Right forelimb (tissue), 1 donor: ENCODE measurements at regions not wholly inside any gene's neighbourhood (a gene's known extent, or its start where the extent isn't known, plus 50 kb on each side); places are given as distances from the start of the nearest gene placed in this dataset.
"Not testable (repeated sequence)": the region's sequence is repeated elsewhere in the genome, so short reads cannot be mapped to it uniquely, and the experiment has no call there.

ENCODE experiments used
- DNase-seq: peaks from one replicate; pipeline ENCODE4 v3.0.0-alpha.2; 2018

DNA sequence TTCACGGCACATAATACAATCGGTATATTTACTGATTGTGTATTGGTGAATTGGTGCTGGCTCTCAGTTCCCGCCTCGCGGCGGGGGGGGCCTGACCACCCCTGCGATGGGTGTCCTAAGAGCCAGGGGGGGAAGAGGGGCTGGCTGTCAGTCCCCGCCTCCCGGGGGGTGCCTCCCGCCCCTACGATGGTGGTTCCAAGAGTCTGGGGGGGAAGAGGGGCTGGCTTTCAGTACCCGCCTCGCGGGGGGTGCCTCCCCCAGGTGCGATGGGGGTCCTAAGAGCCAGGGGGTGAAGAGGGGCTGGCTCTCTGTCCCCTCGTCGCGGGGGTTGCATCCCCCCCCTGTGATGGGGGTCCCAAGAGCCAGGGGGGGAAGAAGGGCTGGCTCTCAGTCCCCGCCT is 2321.8 kb upstream of the PCDH20 start:
- no peak for DNase-seq

DNA sequence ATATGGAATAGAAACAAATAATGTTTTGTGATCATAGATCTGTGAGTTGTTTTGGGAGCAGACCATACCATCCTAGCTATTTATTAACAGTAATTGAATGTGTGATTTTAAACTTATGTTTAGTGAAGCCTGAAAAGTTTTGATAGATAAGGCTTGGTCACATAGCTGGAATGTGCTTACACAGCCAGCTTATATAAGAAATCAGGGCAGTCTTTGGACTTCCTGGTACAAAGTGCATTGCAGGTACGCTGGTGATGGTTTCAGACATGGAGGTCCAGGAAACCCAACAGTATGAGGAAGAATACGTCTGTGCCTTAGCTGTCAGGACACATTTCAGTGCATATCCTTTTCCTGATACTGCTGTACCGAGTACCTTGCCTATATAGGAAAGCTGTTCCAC is 2316.2 kb upstream of the PCDH20 start:
- no peak for DNase-seq

DNA sequence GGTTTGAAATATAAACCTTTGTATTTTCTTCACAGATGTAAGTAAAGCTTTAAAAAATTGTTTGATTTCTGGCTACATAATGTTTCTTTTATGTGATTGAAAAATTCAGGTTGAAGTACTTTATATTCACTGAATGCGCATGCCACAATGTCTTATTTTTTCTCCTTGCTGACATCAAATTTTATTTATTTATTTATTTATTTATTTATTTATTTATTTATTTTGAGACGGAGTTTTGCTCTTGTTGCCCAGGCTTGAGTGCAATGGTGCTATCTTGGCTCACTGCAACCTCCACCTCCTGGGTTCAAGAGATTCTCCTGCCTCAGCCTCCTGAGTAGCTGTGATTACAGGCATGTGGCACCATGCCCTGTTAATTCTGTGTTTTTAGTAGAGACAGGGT is 2296.5 kb upstream of the PCDH20 start:
- not testable (repeated sequence) for DNase-seq

DNA sequence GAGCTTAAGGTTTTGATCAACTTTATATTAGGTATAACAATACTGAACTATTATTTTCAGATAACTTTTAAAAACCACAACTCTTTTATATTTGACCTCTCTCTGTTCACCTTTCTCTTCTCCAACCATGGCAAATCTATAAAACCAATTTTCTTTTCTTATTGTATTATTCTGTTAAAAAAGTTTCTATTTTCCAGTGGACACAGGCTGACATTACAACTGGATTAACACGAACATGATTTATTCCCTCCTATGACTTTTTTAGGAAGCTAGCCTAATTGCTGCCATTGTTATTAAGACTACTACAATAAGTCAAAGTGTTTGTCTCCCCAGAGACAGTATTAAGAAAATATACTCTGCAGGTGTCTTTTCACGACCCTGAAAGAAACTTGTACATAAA is 2291.1 kb upstream of the PCDH20 start:
- DNase-seq, result no peak

DNA sequence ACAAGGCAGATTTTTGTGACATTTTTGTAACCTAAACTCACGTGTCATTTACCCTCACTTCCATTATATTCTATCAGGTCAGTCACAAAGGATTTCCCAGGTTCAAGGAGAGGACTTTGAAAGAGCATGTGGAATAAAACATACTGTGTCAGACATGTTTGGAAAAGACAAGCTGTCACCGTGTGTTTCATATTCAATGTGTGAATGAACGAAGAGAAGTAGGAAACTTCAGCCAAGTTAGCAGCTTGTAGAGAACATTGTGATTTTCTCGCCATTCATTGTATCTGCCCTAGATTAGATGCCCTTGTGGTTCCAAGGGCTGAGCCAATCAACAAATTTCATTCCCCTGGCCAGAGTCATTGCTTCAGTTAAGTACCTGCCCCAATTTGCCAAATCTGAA is 2288.9 kb upstream of the PCDH20 start:
- no peak for DNase-seq

DNA sequence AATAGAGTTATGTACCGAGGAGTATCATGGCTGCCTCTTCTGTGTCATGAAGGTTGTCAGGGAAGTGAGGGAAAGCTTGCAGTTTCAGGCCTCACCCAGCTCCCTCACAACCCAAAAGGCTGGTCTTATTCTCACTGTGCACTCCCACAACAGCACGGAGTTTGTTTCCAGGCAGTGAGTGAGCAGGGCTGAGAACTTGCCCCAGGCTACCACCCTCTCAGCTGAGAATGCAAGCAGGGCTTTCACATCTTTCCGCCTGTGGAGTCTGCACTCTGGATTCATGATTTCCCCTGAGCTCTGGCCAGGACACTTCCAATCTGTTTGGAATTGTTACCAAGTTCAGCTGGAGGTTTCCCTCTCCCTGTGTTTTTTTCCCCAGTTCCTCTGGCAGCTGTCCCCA is 2284.7 kb upstream of the PCDH20 start:
- DNase-seq, result no peak

DNA sequence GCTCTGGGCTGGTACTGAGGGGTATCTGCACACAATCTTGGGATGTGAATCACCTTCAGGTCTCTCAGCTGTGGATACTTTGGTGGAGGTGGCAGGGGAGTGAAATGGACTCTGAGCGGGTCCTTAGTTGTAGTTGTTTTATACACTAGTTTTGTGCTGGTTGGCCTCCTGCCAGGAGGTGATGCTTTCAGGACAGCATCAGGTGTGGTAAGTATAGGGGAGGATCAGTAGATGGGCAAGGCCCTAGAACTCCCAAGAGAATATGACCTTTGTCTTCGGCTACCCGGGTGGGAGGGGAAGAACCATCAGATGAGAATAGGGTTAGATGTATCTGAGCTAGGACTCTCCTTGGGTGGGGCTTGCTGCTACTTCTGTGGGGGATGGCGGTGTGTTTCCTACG is 2284.3 kb upstream of the PCDH20 start:
- DNase-seq, result no peak

DNA sequence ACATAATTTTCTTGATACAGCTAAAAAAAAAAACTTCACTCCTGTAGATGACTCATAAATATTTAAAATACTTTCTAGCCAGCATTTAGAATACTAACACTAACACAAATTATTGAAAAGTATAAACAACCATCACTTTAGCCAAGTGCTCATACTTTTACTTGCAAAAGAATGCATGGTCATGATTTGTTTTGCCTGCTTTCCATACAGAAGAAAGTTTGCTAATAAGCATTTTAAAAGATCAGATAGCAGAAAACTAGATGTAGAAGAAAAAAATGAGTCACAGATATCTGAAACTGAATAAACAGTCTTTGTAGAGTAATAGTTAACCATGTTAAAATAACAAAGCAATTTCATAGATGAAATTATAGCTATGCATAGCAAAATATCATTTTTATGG is 2280.4 kb upstream of the PCDH20 start:
- DNase-seq, result no peak

DNA sequence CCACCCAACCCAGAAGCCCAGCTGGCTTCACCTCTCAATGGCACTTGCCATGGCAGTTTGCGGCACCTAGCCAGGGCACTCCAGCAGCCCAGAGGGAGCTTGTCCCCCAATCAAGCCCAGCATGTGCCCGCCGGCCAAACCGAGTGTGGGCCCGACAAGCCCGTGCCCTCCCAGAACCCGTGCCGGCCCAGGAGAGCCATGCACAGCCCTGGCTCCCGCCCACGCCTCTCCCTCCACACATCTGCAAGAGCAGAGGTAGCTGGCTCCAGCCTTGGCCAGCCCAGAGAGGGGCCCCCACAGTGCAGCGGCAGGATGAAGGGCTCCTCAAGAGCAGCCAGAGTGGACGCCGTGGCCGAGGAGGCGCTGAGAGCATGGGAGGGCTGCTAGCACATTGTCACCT is 2278.0 kb upstream of the PCDH20 start:
- DNase-seq, result no peak

DNA sequence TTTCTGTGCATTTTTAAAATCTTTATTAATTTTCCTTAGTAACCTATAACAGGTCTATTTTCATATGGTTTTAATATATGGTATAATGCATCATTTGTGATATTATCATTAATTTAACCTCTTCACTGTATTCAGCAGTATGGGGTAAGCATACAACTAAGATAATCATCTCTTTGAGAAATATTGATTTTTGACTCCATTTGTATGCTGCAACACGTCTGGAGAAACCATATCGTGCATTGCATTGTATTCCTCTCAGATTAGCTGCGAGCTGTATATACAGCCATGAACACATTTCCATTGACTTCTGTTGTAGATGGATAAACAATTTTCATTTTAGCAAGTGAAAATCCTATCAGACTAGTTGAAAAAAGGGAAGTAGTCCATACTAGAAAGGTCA is 2275.8 kb upstream of the PCDH20 start:
- DNase-seq, result no peak

DNA sequence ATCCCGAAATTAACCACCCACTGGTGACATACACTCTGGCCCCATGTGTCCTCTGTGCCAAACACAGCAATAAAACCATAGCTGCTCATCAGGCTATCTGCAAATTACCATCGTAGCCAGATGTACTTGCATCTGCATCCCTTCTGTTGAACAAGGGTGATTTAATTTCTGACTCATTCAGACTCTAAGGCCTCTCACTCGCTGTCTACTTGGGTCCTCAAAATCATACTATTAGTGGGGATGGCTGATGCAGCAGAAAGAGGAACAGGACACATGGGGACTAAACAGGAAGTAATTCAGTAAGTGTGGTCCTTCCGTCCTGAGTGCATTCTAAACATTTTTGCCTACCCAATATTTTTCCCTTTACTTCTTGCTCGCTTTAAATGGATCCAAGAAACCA is 2275.0 kb upstream of the PCDH20 start:
- DNase-seq, result no peak

DNA sequence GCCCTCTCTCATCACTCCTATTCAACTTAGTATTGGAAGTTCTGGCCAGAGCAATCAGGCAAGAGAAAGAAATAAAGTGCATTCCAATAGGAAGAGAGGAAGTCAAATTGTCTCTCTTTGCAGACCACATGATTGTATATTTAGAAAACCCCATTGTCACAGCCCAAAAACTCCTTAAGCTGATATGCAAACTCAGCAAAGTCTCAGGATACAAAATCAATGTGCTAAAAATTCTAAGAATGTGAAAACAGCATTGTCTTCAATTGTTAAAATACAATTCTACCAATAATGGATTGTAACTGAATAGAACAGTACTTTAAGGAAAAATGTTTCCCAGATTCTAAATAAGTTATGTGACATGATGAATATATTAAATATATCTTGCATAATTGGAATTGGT is 2269.2 kb upstream of the PCDH20 start:
- no peak for DNase-seq

DNA sequence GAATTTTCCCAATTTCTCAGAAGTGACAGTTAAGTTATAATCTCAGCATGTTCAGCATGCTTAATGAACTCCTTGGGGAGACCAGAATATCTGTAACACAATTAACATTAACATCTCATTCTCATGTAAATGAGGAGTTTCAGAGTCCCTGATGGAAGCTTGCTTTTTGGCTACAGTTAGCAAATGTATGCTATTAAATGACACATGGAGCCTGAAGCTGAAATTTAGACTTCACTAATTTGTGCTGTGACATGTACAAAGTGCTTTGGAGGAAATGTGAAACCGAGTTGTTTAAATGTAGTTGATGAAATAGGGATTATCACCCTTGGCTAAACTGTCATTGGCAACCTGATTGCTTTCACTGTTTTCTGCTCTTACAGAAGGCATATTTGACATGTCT is 2265.1 kb upstream of the PCDH20 start:
- DNase-seq, result no peak

DNA sequence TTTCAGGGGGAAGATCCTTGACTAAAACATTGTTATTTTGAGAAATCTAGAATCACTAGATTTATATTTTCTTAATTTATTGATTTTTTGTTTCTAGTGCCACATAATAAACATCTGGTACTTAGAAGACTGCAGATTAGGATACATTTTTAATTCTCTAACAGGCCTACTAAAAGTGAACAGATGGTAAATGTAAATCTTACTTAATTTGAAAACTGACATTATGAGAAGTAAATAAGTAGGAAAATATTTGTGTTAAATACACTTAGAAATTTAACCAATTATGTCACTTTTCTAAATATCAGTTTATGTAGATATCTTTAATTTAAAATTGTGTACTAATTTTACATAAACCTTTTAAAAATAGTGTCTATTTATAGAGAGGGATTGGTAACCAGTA is 2255.6 kb upstream of the PCDH20 start:
- no peak for DNase-seq

DNA sequence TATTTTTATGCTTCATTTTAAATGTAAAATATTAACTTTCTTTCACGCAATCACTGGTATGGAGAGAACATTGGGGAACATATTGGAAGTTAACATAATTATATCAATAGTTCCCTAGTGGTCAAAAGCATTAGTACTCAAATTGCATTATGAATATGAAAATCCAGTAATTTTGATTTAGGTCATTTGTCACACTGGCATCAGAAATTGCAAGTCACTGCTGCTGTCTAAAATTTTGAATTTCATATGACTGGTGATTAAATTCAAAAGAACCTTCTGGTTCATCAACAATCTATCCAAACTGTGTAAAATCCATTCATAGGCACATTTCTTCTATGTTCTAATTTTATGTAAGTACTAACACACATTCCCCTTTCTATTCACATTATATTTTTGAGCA is 2235.7 kb upstream of the PCDH20 start:
- no peak for DNase-seq

DNA sequence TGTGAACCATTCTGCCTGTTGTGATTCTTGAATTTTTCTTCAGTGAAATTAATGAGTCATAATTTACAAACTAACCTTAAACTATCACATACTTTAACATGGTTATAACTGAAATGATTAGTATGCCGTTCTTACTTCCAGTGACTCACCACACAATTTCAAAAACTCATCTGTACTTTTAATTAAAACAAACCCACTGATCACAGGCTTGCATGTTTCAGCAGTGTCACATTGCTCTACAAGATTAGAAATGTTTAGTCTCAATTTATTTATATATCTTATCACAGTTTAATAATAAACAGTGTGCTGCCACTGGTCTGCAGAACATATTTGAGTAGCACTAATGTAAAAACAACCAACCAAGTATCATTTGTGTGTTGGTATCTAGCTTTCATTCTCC is 2227.9 kb upstream of the PCDH20 start:
- DNase-seq, result no peak

DNA sequence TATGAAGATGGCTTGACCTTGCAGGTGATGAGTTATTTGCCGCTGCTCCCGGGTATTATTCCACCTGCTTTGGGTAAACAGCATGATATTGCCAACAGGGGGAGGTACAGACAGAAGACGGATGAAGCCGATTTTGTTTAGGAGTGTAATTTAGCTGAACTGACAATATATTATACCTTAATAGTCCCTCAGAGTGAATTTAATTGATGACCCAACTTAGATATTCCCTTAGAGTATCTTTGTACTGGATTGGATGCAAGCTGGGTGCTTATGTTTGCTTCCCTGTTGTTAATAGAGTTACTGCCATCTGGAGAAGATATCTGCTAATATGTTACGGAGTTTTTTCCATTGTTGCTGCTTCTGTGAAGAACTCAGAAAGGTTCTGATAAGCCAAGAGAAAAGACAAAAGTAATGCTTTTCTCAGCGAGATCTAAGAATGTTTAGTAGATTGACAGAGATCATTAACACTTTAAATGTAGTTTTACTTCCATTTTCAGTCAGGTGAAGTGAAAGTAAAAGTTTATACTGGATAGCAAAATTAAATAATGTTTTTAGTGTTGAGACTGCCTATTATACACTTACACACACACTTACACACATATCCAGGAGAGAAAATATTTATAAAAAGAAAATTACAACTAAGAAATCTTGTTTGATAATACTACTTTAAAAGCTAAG is 2220.8 kb upstream of the PCDH20 start:
- DNase-seq, result no peak

DNA sequence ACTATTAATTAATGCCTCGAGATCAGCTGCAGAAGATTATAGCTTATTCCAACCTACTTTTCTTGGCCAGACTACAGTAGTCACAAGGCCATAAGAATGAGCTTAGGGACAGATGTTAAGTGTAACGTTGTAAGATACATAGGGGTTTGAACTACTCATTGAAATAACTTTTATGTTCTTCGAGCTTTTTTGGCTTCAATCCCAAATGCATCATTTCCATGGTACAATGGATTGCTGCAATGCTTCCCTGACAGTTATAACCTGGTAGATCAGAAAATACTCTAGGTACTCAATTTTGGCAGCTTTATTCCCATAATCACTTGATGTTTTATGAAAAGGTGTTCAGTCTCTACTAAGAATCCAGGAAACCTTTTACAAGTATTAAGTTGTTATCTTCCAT is 2216.7 kb upstream of the PCDH20 start:
- DNase-seq, result no peak

DNA sequence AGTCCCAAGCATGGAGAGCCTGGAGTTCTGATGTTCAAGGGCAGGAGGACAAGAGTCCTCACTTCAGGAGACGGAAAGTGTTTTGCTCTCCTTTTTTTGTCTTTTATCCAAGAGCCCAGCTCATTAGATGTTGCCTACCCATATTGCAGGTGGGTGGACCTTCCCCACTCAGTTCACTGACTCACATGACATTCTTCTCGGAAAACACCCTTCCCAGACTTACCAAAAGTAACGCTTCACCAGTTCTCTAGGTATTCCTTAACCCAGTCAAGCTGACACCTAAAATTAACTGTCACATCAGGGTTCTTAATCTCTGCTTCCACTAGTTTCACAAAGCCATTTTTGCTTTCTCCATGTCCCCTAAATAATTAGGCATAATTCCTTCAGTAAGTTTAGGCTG is 2215.4 kb upstream of the PCDH20 start:
- DNase-seq, result no peak

DNA sequence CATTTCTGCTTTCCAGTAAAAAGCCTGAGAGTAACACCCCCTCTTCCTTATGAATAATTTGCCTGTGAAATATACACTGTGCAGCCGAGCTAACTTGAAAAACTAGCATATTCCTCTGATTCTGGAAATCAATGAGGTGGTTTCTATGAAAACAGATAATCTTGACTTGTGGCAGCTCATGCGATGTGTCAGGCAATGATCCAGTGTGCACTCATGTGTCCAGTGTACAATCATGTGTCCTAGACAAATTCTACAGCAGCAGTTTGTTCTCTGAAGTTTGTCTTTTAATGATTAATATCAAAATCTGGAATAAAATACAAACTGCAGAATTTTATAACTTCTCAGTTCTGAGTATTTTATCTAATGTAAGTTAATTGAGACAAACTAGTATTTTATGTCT is 2213.9 kb upstream of the PCDH20 start:
- no peak for DNase-seq

DNA sequence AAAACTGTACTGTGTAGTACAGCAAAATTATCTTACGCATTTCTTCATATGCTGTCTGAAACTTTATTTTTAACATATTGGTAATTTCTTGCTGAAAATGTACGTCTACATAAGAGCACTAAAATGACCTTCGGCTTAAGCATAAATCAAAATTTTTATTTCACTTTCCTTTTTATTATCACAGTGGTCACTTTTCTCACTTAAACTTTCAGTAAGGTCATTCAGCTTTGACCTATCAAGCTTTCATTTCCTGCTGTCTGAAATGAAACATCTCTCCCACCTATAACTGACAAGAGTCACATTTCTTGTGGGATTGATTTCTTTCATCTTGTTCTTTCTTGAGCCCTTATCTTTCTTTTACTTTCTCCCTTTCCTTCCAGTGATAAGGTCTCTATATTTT is 2212.7 kb upstream of the PCDH20 start:
- DNase-seq, result no peak

DNA sequence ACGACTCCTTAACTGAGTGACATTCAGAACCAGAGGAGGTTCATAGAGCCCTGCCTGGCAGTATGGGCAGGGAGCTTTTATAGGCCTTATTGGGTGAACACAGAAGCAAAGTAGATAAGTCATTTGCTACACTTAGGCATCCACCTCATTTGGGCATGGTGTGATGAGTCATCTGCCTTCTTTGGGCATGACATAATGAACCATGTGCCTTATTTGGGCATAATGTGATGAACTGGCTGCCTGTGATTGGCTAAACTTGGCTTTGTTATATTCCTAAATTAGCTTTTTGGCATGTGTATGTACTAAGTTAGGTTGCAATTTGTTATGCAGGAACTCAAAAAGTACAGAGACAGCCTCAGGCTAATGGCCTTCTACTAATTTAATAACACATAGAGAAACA is 2210.2 kb upstream of the PCDH20 start:
- no peak for DNase-seq

DNA sequence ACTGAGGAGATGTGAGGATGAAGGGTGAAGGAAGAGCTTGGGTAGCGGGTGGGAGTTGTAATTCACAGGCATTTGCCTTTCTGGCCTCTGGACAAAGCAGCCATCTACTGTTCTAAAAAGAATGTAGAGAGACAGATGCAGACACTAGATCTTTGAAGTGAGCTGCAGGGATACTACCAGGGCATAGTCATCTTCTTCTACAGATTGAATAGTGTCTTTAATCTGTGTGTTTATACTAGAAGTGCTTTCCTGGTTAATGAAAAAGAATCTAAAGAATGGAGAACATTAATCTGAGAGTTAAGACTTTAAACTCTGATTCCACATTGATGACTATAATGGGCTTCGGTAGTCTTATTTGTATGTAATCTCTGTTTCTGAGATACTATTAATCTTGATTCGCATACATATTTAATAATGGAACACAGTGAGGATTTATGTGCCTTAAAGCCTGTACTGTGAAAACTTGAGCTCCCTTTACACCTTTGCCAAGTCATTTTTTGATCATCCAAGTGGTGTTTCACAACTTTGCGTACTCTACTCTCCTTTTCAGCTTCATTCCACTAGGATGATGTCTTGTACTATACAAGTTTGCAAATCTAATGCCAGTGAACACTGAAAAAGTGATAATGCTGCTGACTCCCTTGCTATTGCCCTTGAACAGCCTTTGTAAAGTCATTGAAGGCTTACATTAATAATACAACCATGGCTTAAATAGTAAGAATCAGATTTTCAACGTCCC is 2199.4 kb upstream of the PCDH20 start:
- no peak for DNase-seq

DNA sequence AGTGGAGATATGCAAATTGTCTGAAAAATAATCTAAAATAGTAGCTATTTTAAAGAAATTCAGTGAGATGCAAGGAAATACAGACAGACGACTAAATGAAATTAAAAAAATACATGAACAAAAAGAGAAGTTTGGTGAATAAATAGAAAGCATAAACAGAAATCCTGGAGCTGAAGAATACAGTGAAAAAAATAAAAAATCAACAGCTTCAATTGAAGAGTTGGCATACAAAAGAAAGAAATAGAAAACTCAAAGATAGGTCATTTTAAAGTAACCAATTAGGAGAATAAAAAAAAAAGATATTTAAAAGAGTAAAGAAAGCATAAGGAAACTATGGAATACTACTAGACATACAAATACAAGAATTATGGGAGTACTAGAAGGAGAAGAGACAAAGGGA is 2191.5 kb upstream of the PCDH20 start:
- DNase-seq, result no peak

DNA sequence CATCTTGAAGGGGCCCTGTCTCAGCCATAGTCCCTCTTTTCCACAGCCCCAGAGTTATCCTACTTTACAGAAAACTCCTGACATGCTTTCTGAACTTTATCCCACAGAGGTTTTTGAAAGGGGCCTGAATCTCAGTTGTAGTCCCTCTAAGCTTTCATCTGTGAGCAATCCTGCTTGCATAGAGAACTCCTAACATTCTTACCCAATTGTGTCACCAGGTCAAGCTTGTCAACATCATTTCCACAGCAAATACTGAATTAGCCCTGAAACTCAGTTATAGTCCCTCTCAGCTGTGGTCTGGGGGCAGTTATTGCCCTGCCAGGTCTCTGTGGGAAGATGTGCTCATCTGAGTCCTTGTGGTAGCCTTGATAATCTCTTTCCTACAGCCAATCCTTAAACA is 2190.3 kb upstream of the PCDH20 start:
- no peak for DNase-seq
